Ovary (tissue), 7 donors: ENCODE measurements at regions not wholly inside any gene's neighbourhood (a gene's known extent, or its start where the extent isn't known, plus 50 kb on each side); places are given as distances from the start of the nearest gene placed in this dataset.

Experiments used
- DNase-seq, 5 donors: peaks; one replicate each; pipeline ENCODE4 v3.0.0-alpha.2; 2019 to 2020
- H3K27ac ChIP-seq, 2 donors: fragments of 200-600 bp; one replicate each; pipeline versions ENCODE4 v1.5.1 to v1.8.0; 2019 to 2022
- H3K27me3 ChIP-seq: fragments of 200-600 bp; one replicate; pipeline ENCODE4 v1.8.0; 2022
- H3K36me3 ChIP-seq: fragments of 200-600 bp; sonication (generic); one replicate; pipeline ENCODE4 v1.5.1; 2019
- H3K4me1 ChIP-seq: one replicate; pipeline ENCODE4 v1.8.1; 2013; ENCODE audit warnings: mild to moderate bottlenecking, moderate library complexity; ENCODE audit not compliant: insufficient read depth
- H3K4me3 ChIP-seq: fragments of 200-600 bp; sonication (generic); one replicate; pipeline ENCODE4 v1.5.1; 2017
- H3K9me3 ChIP-seq, 2 donors: fragments of 200-600 bp in 1 of 2; sonication (generic) in 1 of 2; one replicate each; pipeline versions ENCODE4 v1.5.1 to v1.8.1; 2013 to 2019; ENCODE audit warnings: mild to moderate bottlenecking in 1 of 2, moderate library complexity in 1 of 2
- CTCF ChIP-seq, 3 donors: fragments of 450-650 bp in 2 of 3; fragments of 200-600 bp in 1 of 3; IDR thresholded peaks; one replicate each; pipeline versions ENCODE4 v1.5.1 to v1.8.0; 2016 to 2022; ENCODE audit warnings: antibody characterized with exemption in 3 of 3, mild to moderate bottlenecking in 1 of 3
- EP300 ChIP-seq: sonication (generic); formaldehyde crosslinking; IDR thresholded peaks from one replicate; pipeline ENCODE4 v1.6.1; 2017; ENCODE audit warnings: antibody characterized with exemption
- POLR2A ChIP-seq: fragments of 450-650 bp; IDR thresholded peaks from one replicate; pipeline ENCODE4 v1.6.1; 2017; ENCODE audit warnings: antibody characterized with exemption, mild to moderate bottlenecking, moderate library complexity
- whole genome bisulfite sequencing, 3 donors: extraction: QIAGEN DNeasy Blood & Tissue Kit in 1 of 3; methylation state at CpG; one replicate each; pipeline versions ENCODE4 v1.1.5 to v1.1.7; 2013 to 2017; 5-methylcytosine and 5-hydroxymethylcytosine counted together
- intact Hi-C, 4 donors: fragments of 100-400 bp; cut with DNase I; formaldehyde crosslinking; loops; one replicate each; pipeline versions ENCODE4 v1.11.0 to v1.15.1; 2022 to 2023
- donor health status: DM: no; HTN: no; CAD: no; lungs with moderate emphysema.
- donor health status: DM: no; HTN: no; CAD: no.
- donor health status: Bipolar disorder and iron deficiency.
- donor health status: DM: no; HTN: no; CAD: no.
- donor health status: DM: yes; HTN: yes; CAD: no.

- TF ChIP-seq EP300 (no peak), CTCF (IDR thresholded peaks at IDR 0.05) (no peak), POLR2A (no peak)
- intact Hi-C loops, result no loop called here
These were observed 241.6 kb upstream of the NOVA1 start for GRCh38 chr14:26839481-26839880.

GRCh38 chr14:26841326-26841725 lies 243.5 kb upstream of the NOVA1 start:
- no peaks in the 10 kb centered on the region for H3K27me3 ChIP-seq
- no peak overlapping the region for H3K4me3 ChIP-seq
- no peak overlapping the region for H3K27ac ChIP-seq
- TF ChIP-seq CTCF (IDR thresholded peaks at IDR 0.05), result no peak
- no peak for TF ChIP-seq POLR2A
- TF ChIP-seq EP300, result no peak
- H3K36me3 ChIP-seq, result no peaks in the 10 kb centered on the region
- 57 to 81% (median 72%) methylated on average over 4 of the region's 4 CpGs for WGBS, 3 donors
- peaks cover 3% of the 10 kb centered on the region for H3K4me1 ChIP-seq
- intact Hi-C loops, result no loop called here
- no peak for DNase-seq
- no peaks in the 10 kb centered on the region for H3K9me3 ChIP-seq

More at GRCh38 chr14:26839481-26839880, 241.6 kb upstream of the NOVA1 start:
- no peak overlapping the region for H3K27ac ChIP-seq
- H3K9me3 ChIP-seq, result no peaks in the 10 kb centered on the region
- no peaks in the 10 kb centered on the region for H3K27me3 ChIP-seq
- no peak for DNase-seq
- WGBS, 3 donors, result 89 to 93% (median 90%) methylated on average over 1 of the region's 1 CpG
- H3K4me1 ChIP-seq, result peaks cover 3% of the 10 kb centered on the region
- H3K36me3 ChIP-seq, result no peaks in the 10 kb centered on the region
- no peak overlapping the region for H3K4me3 ChIP-seq

- peak; percentile 21 to 82 (median 38) for DNase-seq
- Histone ChIP-seq H3K4me1 (peaks cover 3% of the 10 kb centered on the region), H3K4me3 (no peak overlapping the region), H3K36me3 (no peaks in the 10 kb centered on the region), H3K27me3 (no peaks in the 10 kb centered on the region), H3K9me3 (no peaks in the 10 kb centered on the region), H3K27ac (peak overlapping the region in 1 of 2 donors; percentile 39)
- 9 to 18% (median 11%) methylated on average over 3 of the region's 3 CpGs for WGBS, 3 donors
- intact Hi-C loops, result no loop called here
- TF ChIP-seq POLR2A (no peak), CTCF (IDR thresholded peaks at IDR 0.05) (no peak), EP300 (peak; percentile 82)
These were observed 244.3 kb upstream of the NOVA1 start for GRCh38 chr14:26841920-26842741.

GRCh38 chr14:26845151-26845818 lies 247.5 kb upstream of the NOVA1 start:
- Histone ChIP-seq H3K9me3 (no peaks in the 10 kb centered on the region), H3K36me3 (no peaks in the 10 kb centered on the region), H3K4me3 (no peak overlapping the region), H3K4me1 (peaks cover 3% of the 10 kb centered on the region), H3K27ac (no peak overlapping the region), H3K27me3 (no peaks in the 10 kb centered on the region)
- TF ChIP-seq EP300, result no peak
- TF ChIP-seq CTCF (IDR thresholded peaks at IDR 0.05), result no peak
- WGBS, 3 donors, result 74 to 78% (median 77%) methylated on average over 6 of the region's 6 CpGs
- intact Hi-C loops, result no loop called here
- DNase-seq, result no peak
